Loucy (cell line): ENCODE measurements at regions not wholly inside any gene's neighbourhood (a gene's known extent, or its start where the extent isn't known, plus 50 kb on each side); places are given as distances from the start of the nearest gene placed in this dataset.

ENCODE experiments used
- H2AFZ ChIP-seq: fragments of 200-600 bp; sonication (generic); 2 replicates; pipeline ENCODE4 v1.6.0; 2016; ENCODE audit warnings: antibody characterized with exemption, mild to moderate bottlenecking, low read length, moderate library complexity
- H3F3A ChIP-seq: fragments of 200-600 bp; 2 replicates; pipeline ENCODE4 v1.6.0; 2016; ENCODE audit warnings: antibody characterized with exemption, low read depth, mild to moderate bottlenecking
- H3K27me3 ChIP-seq: fragments of 200-600 bp; sonication (generic); 2 replicates; pipeline ENCODE4 v1.6.1; 2014; ENCODE audit warnings: low read length, mild to moderate bottlenecking; ENCODE audit not compliant: insufficient read depth, poor library complexity, severe bottlenecking
- H3K36me3 ChIP-seq: fragments of 200-600 bp; sonication (generic); 2 replicates; pipeline ENCODE4 v1.6.1; 2016; ENCODE audit warnings: low read length; ENCODE audit not compliant: insufficient read depth
- H3K4me1 ChIP-seq: fragments of 200-600 bp; sonication (generic); 2 replicates; pipeline ENCODE4 v1.5.1; 2014; ENCODE audit warnings: low read length, mild to moderate bottlenecking; ENCODE audit not compliant: insufficient read depth, poor library complexity, severe bottlenecking
- H3K4me2 ChIP-seq: fragments of 200-600 bp; sonication (generic); 2 replicates; pipeline ENCODE4 v1.6.0; 2014; ENCODE audit warnings: antibody characterized with exemption, low read length, low read depth, mild to moderate bottlenecking; ENCODE audit not compliant: poor library complexity, severe bottlenecking
- H3K4me3 ChIP-seq: fragments of 200-600 bp; sonication (generic); 2 replicates; pipeline ENCODE4 v1.5.1; 2014; ENCODE audit warnings: low read length, mild to moderate bottlenecking, mixed read lengths; ENCODE audit not compliant: poor library complexity, severe bottlenecking
- H3K79me2 ChIP-seq: fragments of 200-600 bp; sonication (generic); 2 replicates; pipeline ENCODE4 v1.6.1; 2014; ENCODE audit warnings: low read length; ENCODE audit not compliant: insufficient read depth
- H3K9ac ChIP-seq: fragments of 200-600 bp; sonication (generic); 2 replicates; pipeline ENCODE4 v1.6.0; 2014; ENCODE audit warnings: mild to moderate bottlenecking, low read depth, low read length, moderate library complexity; ENCODE audit not compliant: poor library complexity, severe bottlenecking
- H3K9me2 ChIP-seq: fragments of 200-600 bp; sonication (generic); replicated peaks from 2 replicates; pipeline ENCODE4 v1.6.1; 2016; ENCODE audit warnings: low read depth, low read length, mixed read lengths
- H3K9me3 ChIP-seq: fragments of 200-600 bp; sonication (generic); 2 replicates; pipeline ENCODE4 v1.6.1; 2014; ENCODE audit warnings: mild to moderate bottlenecking, antibody characterized with exemption, low read length, low read depth; ENCODE audit not compliant: insufficient read depth
- H4K20me1 ChIP-seq: fragments of 200-600 bp; sonication (generic); 2 replicates; pipeline ENCODE4 v1.6.0; 2014; ENCODE audit warnings: antibody characterized with exemption, low read length, mild to moderate bottlenecking; ENCODE audit not compliant: insufficient read depth, poor library complexity, severe bottlenecking
- EZH2phosphoT487 ChIP-seq: fragments of 200-600 bp; IDR thresholded peaks from 2 replicates; pipeline ENCODE4 v1.6.1; 2018; ENCODE audit warnings: antibody characterized with exemption, mild to moderate bottlenecking, moderate library complexity, borderline replicate concordance
- TF ChIP-seq, protein P1 (sequence below): fragments of 200-600 bp; sonication (generic); conservative IDR thresholded peaks from 2 replicates; pipeline ENCODE4 v1.5.1; 2014; ENCODE audit warnings: mild to moderate bottlenecking, antibody characterized with exemption, low read length

DNA sequence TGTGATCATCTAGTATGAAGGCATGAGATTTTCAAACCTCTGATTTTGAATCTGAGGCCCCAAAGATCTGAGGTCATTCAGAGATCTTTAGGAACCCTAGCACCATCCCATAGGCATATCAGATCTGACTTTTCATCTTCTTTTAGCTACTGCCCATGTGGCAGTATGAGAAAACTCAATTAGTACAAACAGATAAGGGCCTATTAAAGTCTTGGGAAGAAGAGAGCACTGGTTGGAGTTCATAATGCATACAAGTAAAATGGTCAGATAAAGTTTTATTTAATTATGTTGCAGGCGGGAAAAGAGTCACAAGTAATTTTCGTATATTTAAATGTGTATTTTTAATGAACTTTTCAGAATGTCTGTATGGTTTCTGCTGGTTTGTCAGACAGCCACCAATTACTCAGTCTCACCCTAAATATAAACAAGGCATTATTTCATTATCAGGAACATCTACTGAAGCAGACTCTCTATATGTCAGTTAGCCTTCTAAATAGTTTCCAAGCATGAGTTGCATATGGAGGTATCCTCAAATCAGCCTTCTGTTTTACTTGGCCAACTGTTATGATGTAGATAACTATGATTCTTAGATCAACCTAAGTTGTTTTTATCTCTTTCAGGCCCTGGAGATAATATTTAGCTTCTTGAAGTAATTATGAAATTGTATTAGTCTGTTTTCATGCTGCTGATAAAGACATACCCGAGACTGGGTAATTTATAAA is 340.3 kb upstream of the TBC1D5 start:
- Histone ChIP-seq H3K4me2 (no peak overlapping the region), H3K4me1 (peaks cover 63% of the 10 kb centered on the region)
- no peak for TF ChIP-seq EZH2phosphoT487
- TF ChIP-seq, protein P1, sequence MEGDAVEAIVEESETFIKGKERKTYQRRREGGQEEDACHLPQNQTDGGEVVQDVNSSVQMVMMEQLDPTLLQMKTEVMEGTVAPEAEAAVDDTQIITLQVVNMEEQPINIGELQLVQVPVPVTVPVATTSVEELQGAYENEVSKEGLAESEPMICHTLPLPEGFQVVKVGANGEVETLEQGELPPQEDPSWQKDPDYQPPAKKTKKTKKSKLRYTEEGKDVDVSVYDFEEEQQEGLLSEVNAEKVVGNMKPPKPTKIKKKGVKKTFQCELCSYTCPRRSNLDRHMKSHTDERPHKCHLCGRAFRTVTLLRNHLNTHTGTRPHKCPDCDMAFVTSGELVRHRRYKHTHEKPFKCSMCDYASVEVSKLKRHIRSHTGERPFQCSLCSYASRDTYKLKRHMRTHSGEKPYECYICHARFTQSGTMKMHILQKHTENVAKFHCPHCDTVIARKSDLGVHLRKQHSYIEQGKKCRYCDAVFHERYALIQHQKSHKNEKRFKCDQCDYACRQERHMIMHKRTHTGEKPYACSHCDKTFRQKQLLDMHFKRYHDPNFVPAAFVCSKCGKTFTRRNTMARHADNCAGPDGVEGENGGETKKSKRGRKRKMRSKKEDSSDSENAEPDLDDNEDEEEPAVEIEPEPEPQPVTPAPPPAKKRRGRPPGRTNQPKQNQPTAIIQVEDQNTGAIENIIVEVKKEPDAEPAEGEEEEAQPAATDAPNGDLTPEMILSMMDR, result no peak

DNA sequence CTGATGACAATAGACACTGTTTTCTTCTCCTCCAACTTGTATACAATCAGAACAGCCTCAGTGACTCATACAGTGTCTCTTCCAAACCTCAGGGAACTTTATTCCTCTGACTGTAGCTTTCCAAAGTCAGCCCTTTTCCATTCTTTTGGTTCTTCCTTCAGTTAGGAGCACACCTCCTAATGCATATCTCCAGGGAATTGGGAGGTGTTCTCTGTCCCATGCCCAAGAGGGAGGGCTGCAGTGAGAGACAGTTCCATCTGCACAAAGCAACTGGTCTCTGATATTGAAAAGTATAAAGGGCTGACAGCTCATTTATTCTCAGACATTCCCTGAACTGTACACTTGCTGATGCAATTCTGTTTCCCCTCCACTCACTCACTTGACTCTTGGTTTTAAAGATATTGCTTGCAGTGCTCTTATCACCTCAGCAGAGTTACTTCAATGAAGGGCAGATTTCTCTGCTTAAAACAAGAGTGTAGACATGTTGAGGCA is 337.8 kb upstream of the TBC1D5 start:
- Histone ChIP-seq H3K9ac (peak overlapping the region; percentile 39), H3K4me2 (peak overlapping the region; percentile 12), H2AFZ (peak overlapping the region; percentile 30; the same call in 1 of the 2 replicates)

More for the DNA sequence above, 340.3 kb upstream of the TBC1D5 start:
- Histone ChIP-seq H3K9me3 (no peaks in the 10 kb centered on the region), H3K36me3 (no peaks in the 10 kb centered on the region), H3K9ac (no peak overlapping the region), H2AFZ (no peak overlapping the region), H4K20me1 (no peaks in the 10 kb centered on the region), H3K79me2 (no peaks in the 10 kb centered on the region), H3F3A (peaks cover 8% of the 10 kb centered on the region), H3K9me2 (no peaks in the 10 kb centered on the region), H3K4me3 (no peak overlapping the region), H3K27me3 (no peaks in the 10 kb centered on the region)

DNA sequence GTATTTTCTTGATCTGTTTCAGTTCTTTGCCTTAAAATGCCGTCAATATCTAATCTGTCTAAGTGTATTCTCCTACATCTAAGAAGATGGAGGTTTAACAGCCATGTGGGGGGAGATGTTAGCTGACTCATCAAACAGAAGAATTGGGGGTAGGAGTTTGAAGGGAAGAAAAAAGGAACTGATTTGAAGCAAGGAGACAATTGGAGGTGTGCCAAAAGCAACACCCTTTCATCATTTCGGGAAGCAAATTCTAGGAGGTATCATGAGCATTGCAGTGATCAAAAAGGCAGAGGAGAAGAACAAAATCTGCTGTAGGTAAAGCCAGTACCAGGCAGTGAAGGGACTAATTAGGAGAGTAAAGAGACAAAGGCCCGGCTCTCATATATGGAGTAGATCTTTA is 337.3 kb upstream of the TBC1D5 start:
- no peaks in the 10 kb centered on the region for H4K20me1 ChIP-seq
- peak overlapping the region; percentile 39 for H3K9ac ChIP-seq
- H3K79me2 ChIP-seq, result no peaks in the 10 kb centered on the region
- H3K4me2 ChIP-seq, result no peak overlapping the region
- H2AFZ ChIP-seq, result peak overlapping the region; percentile 30; the same call in 1 of the 2 replicates
- H3K9me3 ChIP-seq, result no peaks in the 10 kb centered on the region
- TF ChIP-seq EZH2phosphoT487, result no peak
- TF ChIP-seq, protein P1, result no peak
- no peaks in the 10 kb centered on the region for H3K9me2 ChIP-seq
- no peak overlapping the region for H3K4me3 ChIP-seq
- H3K36me3 ChIP-seq, result no peaks in the 10 kb centered on the region
- H3F3A ChIP-seq, result no peaks in the 10 kb centered on the region
- peaks cover 55% of the 10 kb centered on the region for H3K4me1 ChIP-seq
- H3K27me3 ChIP-seq, result no peaks in the 10 kb centered on the region

More for the DNA sequence above, 337.8 kb upstream of the TBC1D5 start:
- Histone ChIP-seq H3K4me3 (no peak overlapping the region), H3K9me3 (no peaks in the 10 kb centered on the region), H3K4me1 (peaks cover 60% of the 10 kb centered on the region), H4K20me1 (no peaks in the 10 kb centered on the region), H3F3A (no peaks in the 10 kb centered on the region), H3K79me2 (no peaks in the 10 kb centered on the region), H3K9me2 (no peaks in the 10 kb centered on the region), H3K27me3 (no peaks in the 10 kb centered on the region), H3K36me3 (no peaks in the 10 kb centered on the region)
- TF ChIP-seq EZH2phosphoT487, result no peak
- TF ChIP-seq, protein P1, result no peak
